IPS-11a (cell line): ENCODE measurements at regions not wholly inside any gene's neighbourhood (a gene's known extent, or its start where the extent isn't known, plus 50 kb on each side); places are given as distances from the start of the nearest gene placed in this dataset.

Experiments
- H3K4me3 ChIP-seq: one replicate; pipeline ENCODE4 v1.5.1; 2013; ENCODE audit warnings: low read depth, low read length, control low read depth

DNA sequence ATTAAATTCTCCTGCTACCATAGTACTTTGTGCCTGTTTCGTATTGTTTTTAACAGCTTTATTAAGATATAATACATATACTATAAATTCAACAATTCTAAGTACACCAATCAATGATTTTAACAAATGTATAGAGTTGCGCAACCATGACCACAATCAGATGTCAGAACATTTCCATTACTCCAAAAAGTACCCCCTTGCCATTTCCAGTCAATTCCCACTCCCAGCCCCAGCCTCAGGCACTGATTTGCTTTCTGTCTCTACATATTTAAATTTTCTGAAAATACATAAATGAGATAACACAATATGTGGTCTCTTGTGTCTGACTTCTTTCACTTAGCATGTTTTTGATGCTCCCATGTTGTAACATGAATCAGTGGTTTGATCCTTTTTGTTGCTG is 193.9 kb downstream of the FIGN start:
- no peak overlapping the region for H3K4me3 ChIP-seq

DNA sequence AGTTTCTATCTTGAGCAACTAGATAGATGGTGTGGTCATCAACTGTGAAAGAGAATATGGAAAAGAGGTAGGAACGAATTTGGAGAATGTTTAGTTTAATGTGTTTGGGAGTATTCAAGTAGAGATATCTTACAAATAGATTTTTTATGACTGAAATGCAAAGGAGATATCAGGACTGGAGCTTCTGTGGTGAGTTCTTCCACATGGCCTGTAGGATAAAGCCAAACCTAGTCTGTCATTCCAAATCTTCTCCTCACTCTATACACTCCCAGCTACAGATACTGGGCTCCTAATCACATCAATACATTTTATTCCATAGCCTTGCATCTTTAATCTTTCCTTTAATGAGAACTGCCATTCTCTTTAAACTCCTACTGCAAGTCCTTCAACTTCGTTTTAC is 194.3 kb downstream of the FIGN start:
- H3K4me3 ChIP-seq, result no peak overlapping the region

DNA sequence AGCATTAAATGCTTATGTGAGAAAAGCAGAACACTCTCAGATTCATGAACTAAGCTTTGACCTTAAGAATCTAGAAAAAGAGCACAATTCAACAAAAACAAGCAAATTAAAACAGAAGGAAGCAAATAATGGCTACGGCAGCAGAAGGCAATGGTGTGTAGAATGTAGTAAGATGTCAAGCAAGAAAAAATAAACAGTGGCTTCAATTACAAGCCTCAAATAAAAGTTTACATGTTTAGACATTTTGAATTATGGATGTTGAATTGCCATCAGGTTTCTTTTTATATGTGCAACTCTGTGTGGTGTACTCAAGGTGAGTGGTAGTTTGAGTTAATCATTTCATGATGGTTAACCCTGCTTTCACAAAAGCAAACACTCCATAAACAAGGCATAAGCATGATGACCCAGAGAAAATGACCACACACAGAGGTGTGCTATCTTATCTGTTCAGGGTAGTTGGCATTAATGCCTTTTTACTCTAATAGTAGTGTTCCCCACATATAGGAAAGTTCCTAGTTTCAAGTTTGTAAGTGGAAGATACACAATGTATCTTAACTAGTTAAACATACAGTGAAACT is 207.1 kb downstream of the FIGN start:
- no peak overlapping the region for H3K4me3 ChIP-seq

DNA sequence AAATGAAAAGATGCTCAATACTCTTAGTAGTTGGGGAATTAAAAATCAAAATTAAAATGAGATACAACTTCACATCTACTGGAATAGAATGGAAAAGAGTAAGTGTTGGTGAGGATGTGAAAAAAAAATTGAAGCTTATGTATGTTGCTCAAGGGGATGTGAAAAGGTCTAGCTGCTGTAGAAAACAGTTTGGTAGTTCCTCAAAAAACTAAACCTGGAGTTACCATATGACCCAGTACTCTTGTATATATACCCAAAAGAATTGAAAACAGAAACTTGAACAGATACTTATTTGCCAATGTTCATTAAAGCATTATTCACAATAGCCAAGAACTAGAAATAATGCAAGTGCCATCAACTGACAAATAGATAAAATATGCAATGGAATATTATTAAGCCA is 208.4 kb downstream of the FIGN start:
- H3K4me3 ChIP-seq, result no peak overlapping the region

DNA sequence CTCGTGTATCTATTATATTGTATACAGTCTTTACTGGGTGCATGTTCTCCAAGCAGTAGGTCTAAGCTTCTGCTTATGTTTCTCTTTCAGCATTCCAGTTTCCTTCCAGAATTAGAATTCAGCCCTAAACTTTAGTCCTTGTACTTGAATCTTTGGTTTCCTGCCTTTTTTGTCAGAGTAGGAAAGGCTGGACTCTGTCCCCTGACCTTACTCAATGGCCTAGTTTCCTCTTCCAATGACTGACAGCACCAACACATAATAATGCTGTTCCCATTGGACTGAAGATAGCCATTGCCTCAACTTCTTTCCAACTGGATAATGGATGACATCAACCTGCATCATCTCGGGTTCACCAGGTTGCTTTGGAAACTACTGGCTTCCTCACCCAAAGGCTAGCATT is 217.0 kb downstream of the FIGN start:
- H3K4me3 ChIP-seq, result no peak overlapping the region

DNA sequence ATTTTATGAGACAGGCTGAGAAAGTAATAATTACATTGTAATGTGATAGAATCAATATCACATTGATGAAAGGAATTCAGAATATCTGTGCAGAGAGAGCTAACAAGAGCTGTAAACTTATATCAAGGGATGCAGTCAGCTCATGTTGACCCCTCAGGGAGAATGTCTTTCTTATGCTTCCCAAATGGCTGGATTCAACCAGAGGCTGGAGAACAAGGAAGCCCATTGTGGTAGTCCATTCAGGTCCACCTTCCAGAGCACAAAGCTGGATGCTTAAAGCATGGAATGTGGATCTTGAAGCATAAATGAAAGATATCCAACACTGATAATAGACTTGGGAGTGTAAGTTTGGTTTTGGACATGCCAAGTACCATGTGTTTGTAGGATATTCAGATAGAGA is 220.0 kb downstream of the FIGN start:
- no peak overlapping the region for H3K4me3 ChIP-seq

DNA sequence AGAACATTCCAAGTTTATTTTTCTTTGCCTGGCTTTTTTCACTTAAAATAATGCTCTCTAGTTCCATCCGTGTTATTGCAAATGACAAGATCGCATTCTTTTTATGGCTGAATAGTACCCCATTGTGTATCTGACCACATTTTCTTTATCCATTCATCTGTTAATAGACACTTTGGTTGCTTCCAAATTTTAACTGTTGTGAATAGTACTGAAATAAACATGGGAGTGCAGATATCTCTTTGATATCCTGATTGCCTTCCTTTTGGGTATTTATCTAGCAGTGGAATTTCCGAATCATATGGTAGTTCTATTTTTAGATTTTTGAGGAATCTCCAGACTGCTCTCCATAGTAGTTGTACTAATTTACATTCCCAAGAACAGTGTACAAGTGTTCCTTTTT is 230.5 kb downstream of the FIGN start:
- no peak overlapping the region for H3K4me3 ChIP-seq

DNA sequence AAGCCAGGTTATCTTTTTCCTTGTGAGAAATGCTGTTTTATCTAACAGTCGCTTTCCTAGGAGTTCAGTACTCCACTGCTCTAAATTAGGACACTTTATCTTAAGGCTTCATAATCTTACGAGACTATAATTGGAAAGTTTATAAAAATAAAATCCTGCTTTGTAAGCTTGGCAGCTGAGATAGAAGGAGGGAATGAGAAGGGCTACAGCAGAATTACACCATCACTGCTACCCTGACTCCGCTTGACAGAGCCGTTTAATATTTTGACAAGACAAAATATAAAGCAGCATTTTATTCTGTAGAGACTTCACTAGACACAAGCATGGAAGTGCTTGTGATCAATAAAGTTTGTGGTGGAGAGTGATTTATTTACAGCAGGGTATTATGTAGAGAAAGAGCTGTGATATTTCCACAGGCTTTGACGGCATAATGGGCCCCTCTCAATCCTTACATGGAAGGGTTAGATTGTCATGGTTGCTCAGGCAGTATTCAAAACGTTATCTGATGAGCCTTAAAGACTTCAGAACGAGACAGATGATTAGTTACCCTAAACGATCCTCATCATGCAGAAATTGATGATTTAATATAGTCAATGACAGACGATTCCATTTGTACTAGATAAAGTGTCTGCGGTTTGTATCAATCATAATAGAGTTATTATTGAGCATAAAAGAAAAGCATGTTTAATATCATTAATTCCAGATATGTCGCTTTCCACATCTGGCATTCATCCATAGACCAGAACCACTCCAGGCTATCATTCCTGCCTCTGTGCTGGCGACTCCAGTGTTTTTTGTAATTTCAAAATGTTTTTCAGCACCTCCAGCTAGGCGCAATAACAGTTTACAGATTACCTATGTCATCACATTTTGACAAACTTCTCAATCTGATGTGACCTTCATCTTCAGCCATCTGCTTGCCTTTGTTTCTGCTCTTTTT is 242.2 kb downstream of the FIGN start:
- no peak overlapping the region for H3K4me3 ChIP-seq

DNA sequence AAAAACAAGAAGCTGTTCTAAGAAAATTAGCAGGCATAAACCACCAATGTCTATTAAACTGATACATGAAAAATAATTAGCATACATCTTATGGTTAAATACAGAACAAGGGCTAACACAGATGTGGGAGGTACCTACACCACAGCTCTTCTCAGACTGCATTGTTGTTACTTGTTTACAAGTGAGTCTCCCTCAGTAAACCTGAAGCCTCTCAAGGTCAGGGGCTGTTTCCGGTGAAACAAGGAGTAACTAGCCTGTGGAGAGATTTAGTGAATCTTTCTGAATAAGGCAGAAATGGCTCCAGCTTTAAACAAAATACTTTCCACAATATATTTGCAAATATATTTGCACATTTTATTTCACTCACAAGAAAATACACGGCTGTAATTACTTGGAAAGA is 244.0 kb downstream of the FIGN start:
- no peak overlapping the region for H3K4me3 ChIP-seq

DNA sequence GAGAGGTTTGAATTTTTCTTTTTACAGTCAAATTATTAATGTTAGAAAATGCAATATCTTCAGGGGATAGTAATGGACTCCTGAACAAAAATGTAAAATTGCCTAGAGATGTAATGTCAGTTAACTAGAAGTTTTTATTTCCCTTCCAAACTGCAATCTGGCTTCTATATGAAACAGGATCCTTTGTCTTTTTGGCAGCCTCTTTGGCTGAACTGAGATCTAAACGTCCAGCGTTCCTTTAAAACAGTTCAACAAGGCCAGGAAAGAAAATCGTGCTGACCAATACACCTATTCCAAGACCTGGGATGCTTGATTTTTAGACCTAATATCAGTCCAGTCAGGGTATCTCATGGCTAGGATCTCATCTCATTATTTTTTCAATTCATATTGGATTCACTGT is 245.5 kb downstream of the FIGN start:
- no peak overlapping the region for H3K4me3 ChIP-seq

DNA sequence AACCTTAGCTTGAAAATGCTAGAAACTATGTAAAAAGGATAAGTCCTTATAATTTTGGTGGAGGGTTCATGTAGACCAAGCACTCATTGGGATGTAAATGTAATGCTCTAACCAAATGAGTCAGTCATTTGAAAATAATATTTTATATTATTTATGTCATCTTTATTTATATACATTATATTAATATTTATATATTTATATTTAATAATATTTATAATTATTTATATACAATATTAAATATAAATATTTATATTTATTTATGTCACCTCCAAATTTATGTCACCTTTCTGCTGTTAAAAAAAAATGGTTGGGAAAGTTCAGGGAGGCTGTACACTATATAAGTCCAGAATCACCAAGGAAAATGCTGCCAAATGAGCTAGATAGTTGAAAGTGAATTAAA is 254.3 kb downstream of the FIGN start:
- no peak overlapping the region for H3K4me3 ChIP-seq

DNA sequence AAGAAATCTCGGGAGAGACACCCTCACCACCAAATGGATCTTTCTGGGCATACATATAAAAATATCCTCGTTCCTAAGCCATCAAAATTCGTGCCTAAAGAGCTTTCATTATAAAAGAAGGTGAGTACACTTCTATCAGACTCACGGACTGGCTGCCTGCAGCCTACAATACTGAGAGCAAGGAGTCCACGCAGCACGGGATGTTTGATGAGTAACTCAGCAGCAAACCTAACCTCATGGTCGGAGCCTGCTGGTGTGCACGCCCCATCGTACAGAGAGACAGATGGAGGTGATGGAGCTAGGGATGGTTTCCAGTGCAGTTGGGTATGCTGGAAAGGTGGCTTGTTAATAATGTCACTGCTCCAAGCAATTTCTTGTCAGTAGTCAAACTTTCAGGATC is 256.2 kb downstream of the FIGN start:
- no peak overlapping the region for H3K4me3 ChIP-seq

DNA sequence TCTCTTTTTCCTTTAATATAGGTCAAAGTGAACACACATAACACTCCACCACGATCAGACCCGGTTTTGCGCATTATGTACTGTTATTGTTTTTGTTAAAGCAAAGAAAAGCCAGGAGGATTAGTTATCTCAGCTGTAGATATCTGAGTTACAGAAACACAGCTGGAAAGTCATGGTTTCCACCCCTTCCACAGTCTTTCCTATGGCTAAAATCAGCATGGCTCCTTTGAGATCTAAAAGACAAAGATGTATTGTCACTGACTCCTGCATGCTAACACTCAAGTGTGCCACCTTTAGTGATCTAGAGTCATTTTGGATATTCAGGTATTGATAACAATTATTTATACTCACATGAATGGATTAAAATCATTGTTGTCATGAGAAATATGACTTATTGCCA is 260.0 kb downstream of the FIGN start:
- H3K4me3 ChIP-seq, result no peak overlapping the region

DNA sequence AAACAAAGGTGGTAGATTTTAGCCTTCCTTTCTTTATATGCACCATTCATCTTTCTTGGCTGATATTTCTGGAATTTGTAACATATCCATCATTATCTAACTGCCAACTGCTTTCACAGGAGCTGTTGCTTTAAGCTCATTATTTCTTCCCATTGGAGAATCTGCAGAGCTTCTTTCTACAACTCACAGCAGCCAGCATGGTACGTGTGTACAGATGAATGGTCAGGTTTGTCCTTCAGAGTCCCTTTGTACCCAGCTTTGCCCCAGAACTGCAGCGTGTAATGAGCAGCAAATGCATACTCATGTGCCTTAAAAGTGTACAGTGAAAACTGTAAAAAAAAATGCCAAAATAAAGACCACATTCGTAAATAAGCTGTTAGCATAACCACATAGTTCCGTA is 260.9 kb downstream of the FIGN start:
- H3K4me3 ChIP-seq, result no peak overlapping the region

DNA sequence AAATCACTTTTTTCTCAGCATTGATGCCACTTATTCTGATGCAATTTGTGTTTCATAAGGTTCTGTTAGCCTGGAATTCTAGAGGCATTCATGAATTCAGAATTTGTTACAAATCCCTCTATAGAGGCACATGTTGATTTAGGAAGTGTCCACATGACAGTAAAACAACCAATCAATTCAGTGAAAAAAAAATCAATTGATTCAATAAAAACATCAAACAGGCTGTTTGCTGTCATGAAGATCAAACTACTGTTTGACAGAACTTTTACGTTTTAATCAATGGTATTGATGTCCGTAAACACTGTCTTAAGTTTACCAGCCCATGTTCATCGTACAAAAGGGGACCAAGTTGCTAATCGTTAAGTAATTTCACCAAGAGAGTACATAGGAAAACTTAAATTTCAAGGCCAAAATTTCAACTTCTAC is 261.5 kb downstream of the FIGN start:
- no peak overlapping the region for H3K4me3 ChIP-seq

DNA sequence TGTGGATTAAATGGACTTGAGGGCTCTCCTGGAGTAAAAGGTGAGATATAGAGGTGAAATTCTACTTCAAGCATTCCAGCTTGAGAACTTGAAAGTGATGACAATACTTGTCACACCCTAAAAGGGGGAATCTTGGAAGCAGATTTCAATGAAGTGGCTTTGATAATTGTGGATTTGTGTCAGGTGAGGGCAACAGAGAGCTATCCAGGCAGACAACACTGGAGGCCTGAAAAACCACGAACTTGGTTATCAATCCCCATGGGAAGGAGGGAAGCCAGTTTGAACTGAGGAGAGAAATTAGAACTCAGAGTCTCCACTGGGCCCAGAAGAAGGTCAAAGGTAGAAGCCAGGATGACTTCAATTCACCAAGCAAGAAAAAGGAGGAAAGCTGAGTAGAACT is 263.9 kb downstream of the FIGN start:
- H3K4me3 ChIP-seq, result no peak overlapping the region

DNA sequence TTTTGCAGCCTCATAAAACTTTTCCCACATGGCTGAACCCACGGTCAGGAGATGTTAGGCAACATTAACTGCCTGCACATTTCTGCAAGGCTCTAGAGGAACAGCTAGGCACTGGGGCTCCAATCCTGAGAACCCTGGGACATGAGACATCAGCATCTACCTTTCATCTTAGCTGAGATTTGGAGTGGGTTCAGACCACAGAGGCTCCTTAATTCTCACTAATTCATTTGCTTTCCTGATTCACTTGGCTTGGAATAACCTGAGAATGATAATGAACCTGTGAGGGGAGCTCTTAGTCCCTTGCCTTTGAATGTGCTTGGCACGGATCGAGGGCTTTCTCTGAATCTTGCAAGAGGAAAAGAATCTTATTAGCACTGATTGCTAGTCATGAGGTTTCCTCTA is 266.2 kb downstream of the FIGN start:
- H3K4me3 ChIP-seq, result no peak overlapping the region

DNA sequence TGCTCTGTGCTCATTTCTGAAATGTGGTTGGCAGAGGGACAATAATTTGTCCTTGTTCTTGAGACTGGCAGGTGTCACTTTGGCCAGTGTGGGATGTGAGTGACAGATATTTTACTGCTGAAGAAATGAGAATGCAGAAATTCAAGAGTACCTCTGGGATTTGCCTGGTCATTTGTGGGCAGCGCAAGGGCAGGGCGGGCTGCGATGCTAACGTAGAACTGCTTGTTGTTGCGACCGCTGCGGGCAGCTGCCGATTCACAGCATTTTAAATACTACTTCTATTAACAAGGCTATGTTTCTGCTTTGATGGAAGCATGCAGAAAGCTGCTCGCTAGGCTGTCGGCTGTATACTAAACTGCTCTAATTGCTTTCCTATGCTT is 268.6 kb downstream of the FIGN start:
- no peak overlapping the region for H3K4me3 ChIP-seq

DNA sequence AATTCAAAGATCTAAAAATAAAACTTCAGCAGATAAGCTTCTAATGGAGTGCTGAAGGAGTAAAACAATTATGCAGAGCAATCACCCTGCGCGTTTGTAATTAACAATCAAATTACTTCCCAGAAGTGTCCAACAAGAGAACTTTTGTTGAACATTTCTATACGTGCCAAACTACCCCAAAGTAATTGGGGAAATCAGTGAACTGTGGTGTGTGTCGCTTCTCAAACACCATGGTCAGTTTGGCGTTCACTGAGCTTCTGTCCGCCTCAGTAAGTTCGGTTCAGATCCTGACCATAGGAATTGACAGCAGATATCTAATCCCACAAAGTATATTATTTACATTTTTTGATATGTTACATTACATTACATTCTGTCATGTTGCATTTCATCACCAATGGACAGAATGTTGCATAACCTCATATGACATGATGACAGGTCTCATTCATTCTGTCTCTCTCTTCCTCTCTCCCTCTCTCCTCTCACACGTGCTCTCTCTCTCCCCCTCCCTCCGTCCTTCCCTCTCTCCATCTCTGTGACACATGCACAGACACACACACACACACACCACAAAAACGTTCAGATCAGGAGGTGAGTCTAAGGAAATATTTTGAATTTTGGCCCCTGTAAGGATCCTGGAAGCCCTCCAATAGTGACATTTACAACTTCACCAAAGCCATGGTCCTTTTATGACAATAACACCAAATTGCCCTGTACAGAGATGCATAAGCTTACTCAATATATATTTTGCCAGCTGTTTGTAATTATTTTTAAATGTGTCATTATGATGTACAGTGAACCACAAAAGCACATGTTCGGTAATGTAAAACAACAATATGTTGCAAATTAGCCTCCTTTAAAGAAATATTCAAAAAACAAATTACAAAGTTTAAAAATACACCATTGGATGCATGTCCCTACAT is 269.2 kb downstream of the FIGN start:
- H3K4me3 ChIP-seq, result no peak overlapping the region

DNA sequence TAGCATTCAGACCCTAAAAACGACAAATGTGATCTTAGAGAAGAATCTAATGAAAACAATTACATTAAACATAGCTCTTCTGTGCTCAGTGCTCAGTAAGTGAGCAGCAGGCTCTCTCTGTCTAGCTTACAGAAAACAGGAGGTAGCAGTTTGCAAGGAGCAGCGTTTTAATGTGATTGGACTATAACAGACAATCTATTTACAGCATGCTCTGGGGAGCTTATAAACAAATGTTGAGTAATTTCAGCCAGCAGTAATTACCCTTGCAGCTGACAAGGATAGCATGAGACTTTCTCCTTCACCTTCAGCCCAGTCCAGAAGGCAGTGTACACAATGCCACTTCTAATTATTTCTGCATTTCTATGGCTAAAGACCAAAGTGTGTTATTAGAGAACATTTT is 270.4 kb downstream of the FIGN start:
- no peak overlapping the region for H3K4me3 ChIP-seq

DNA sequence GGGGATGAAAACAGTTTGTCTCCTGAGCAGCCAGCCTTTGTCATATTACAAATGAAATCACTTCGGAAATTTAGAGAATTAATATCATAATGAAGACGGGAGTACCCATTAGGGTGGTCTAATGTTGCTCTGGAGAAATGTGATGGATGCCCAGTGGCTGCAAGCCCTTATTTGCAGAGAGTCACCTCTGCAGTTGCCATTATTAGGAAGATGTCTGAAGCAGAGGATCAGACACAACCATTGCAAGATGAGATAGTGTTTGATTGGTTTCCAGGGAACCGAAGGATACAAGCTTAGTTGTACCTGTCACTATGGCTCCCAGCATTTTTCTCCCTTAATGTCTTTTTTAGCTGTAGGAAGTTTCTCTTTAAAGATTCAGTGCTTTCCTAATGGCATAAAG is 272.4 kb downstream of the FIGN start:
- no peak overlapping the region for H3K4me3 ChIP-seq

DNA sequence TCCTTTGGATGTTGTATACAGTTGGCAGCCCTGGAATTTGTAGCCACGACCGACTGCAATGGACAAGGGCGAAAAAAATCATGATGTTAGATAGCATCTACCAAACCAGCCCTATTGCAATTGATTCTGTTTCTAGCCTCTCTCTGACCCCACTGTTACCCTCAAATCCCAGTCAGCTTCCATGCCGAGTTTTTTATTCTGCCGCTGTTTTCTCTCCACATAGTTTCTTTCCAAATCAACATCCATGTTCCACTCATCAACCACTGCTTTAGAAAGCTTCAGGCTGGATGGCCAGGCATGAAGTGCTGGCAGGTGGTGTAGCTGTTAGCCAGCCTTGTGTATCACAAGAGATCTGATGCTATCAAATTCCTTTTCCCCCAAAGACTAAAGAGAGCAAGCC is 272.8 kb downstream of the FIGN start:
- no peak overlapping the region for H3K4me3 ChIP-seq
